ENCODE measurements at regions not wholly inside any gene's neighbourhood (a gene's known extent, or its start where the extent isn't known, plus 50 kb on each side); places are given as distances from the start of the nearest gene placed in this dataset.
A peak's percentile ranks its signal among the peaks of the same experiment; 100 is the strongest.

DNA sequence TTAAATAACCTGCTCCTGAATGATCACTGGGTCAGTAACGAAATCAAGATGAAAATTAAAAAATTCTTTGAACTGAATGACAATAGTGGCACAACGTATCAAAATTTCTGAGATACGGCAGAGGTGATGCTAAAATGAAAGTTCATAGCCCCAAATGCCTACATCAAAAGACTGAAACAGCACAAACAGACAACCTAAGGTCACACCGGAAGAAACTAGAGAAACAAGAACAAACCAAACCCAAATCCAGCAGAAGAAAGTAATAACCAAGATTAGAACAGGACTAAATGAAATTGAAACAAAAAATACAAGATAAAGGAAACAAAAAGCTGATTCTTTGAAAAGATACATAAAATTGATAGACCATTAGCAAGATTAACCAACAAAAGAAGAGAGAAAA is 324.1 kb downstream of the RBM26 start:
- no peak for DNase-seq

DNA sequence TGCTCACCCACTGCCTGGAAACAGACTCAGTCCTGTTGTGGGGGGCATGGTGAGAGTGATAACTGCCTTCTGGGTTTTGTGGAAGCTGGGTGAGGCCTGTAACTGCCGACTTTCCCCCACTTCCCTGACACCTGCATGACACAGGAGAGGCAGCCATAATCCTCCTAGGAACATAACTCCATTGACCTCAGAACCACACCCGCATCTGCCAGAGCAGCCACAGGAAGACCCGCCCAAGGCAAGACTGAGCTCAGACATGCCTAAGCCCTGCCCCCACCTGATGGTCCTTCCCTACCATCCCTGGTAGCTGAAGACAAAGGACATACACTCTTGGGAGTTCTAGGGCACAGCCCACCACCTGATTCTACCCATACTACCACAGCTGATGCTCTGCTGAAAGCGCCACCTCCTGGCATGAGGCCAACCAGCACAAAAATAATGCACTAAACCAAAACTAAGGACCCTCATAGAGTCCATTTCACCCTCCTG is 326.7 kb downstream of the RBM26 start:
- DNase-seq, result no peak

DNA sequence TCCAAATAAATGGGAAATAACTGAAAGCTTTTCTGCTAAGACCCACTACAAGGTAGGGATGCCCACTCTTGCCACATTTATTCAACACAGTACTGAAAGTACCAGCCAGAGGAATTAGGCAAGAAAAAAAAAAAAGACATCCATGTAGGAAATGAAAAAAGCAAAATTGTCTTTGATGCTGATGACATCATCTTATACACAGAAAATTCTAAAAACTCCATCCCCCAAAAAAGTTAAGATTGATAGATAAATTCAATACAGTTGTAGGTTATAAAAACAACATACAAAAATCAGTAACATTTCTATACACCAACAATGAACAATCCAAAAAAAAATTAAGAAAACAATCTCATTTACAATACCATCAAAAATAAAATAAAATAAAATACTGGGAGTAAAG is 330.4 kb downstream of the RBM26 start:
- no peak for DNase-seq

DNA sequence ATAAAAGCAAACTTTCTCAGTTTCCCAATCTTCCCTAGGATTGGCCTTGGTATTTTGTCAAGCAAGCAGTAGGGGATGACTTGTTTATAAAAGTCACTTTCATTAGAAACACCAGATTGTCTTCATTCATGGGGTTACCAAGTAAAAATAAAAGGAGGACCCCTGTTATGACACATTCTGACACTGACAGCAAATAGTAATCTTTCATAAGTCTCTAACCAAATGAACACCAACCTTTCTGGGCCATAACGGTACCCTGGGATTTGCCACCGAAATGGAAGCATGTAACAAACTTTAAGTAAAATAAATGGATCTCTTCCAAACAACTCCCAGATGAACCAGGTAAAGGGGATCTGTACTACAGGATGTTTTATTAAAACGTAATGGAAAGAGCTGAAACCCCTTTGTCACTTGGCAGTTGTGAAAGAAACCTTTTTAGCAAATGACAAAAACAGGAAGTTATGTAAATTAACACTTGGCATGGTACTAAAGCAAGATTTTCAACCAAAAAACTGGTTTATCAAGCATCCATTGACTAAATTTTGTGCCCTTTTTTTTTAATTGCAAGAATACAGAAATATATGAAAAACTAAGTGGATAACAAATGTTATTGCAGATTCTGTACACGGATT is 335.6 kb downstream of the RBM26 start:
- DNase-seq, result no peak

DNA sequence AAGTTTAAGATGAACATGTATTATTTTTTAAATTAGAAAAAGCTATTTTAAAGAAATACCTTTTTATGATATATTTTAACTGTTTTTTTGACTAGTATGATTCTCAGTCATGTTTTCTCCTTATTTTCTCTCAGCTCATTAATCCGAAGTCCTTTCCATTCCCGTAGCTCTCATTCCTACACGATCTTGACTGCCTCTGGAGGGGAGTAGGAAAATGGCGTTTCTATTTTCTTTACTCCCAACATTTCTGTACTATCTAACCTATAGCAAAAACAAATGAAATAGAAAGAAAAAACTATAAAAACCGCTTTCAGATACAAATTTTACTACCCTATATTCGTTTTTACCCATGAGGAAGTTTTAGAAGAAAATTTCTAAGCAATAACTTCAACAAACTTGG is 343.8 kb downstream of the RBM26 start:
- DNase-seq, result no peak

DNA sequence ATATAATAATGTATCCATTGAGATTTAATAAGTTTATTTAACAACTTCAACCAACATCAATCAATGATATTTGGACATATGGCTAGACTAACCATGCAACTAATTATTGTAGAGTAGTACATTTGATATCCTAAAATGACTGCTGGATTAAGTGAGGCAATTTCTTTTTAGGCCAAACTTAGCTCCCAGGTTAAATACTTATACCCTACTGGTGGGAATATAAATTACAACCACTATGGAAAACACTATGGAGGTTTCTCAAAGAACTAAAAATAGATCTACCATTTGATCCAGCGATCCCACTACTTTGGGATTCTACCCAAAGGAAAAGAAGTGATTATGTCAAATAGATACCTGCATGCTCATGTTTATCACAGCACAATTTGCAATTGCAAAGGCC is 345.8 kb downstream of the RBM26 start:
- DNase-seq, result peak in 1 of 2 experiments; percentile 48

DNA sequence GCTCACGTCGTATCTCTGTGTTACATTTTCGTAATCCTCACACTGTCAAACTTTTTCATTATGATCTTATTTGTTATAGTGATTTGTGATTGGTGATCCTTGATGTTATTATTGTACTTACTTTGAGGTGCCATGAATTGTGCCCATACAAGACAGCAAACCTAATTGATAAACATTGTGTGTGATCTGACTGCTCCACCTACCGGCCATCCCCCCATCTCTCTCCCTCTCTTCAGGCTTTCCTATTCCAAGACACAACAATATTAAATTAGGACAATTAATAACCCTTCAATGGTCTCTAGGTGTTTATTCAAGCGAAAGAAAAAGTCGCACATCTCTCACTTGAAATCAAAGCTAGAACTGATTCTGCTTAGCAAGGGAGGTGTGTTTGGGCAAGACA is 349.3 kb downstream of the RBM26 start:
- DNase-seq, result no peak

DNA sequence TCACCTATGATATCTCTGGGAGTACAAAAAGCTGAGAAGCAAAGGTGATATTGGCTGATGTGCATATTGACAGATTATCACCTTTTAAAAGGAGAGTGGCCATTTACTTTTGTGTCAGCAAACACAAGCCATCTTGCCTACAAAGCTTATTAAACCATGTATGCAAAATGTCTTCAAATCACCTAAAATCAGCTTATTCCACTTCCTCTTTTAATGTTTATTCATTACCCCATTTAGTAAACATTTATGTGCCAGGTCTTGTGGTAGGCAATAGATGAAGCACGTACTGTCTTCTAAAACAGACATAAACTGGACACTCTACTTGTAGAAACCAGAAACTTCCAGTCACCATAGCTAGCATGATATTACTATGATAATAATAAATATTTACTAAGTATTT is 354.6 kb downstream of the RBM26 start:
- DNase-seq, result no peak

DNA sequence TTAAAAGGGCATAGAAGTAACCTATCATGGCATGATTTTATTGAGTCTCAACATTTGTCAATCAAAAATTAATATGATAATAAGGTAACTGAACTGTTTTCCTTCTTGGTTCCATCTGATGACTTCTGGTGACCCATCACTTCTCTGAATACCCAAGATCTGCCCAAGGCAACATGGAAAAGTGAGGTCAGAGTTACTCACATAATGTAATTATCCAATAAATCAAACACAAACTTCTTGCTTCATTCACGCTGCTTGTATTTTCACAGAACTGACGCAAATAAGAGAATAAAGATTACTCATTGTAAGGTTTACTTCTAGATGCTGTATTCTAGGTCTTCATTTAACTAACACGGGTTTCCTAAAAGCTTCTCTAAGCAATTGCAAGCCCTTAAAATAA is 361.6 kb downstream of the RBM26 start:
- no peak for DNase-seq

DNA sequence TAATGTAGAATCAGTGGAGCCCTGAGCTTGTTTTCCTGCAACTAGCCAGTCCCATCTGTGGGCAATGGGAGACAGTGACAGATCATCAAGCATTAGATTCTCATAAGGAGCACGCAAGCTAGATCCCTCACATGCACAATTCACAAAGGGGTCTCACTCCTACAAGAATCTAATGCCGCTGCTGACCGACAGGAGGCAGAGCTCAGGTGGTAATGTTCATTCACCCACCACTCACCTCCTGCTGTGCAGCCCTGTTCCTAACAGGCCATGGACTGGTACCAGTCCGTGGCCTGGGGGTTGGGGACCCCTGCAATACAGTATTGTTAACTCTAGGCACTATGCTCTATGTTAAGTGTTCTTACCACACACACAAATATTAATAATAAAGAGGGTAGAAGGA is 362.8 kb downstream of the RBM26 start:
- no peak for DNase-seq

DNA sequence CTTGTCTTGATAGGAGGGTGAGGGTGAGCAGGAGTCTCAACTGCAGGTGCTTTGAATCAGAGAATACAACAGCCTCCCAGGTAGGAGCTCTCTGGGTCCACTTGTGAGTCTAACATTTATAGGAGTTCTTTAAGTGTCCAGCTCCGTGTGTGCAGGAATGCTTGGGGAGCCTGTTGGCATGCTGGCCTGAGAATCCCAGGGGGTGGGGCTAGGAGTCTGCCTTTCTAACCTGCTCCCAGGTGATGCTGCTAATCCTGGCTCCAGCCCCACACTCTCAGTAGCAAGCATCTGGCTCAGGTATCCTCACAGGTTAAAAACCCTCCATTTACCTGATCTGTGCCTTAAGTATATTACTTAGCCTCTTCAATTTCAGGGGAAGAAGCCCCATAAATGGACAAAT is 368.9 kb downstream of the RBM26 start:
- DNase-seq, result no peak

DNA sequence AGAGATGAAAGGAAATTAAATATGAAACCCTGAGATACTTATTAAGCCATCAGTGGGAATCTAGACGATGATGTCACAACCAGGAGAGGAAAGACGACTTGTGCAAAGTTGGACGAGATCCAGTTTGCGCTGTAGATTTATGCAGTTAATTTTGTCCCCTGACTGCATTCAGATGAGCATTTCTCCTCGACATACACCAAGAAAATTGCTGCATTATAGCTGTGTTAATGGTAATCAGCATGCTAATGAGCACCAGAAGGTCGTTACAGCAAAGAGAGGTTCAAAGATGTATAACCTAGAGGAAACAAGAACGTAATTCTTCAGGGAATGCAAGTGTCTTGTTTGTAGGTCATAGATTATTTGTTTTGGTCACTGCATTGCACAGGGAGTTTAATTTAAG is 371.7 kb downstream of the RBM26 start:
- DNase-seq, result no peak

DNA sequence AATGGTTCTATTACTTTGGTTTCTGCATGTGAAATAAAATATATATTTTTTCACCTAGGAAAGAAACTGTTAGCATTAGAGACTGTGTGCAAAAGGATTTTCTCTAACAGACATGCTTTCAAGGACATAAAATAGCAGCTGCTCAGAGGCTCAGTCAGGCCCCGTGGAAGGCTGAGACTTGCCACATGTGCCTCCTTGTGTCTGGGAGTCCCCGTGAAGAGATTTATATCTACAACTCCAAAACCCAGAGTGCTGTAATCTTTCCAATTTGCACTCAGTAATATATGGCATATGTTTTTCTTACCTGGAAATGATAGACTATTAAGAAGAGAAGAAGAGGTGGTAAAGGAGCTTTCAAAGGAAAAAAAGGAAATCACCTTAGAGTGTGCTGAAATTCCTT is 371.6 kb upstream of the OBI1 start:
- DNase-seq, result peak in 1 of 2 experiments; percentile 59

DNA sequence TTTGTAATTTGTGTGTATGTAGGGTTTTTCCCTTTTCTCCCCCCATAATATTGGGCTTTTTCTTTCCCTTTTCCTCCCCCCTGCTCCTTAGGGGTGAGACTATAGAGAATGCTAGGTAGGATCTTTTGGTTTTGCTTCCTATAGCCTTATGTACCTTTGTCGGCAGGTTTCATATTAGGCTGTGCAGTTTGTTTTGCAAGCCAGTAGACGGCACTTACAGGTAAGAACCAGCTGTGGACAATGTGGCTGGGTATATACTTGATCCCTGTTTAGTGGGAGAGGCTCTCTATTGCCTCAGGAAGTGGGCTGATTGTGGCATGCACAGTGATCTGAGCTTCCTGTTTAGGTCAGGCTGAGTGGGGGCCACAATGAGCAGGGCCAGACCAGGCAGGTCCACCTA is 359.2 kb upstream of the OBI1 start:
- no peak for DNase-seq

DNA sequence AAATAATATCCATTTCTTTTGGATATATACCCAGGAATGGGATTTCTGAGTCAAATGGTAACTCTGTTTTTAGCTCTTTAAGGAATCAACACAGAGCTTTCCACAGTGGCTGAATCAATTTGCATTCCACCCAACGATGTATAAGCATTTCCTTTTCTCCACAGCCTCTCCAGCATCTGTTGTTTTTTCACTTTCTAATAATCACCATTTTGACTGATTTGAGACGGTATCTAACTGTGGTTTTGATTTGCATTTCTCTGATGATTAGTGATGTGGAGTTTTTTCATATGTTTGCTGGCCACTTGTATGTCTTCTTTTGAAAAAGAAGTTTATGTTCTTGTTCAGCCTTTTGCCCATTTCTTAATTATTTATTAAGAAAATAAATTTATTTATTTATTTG is 352.2 kb upstream of the OBI1 start:
- DNase-seq, result no peak

DNA sequence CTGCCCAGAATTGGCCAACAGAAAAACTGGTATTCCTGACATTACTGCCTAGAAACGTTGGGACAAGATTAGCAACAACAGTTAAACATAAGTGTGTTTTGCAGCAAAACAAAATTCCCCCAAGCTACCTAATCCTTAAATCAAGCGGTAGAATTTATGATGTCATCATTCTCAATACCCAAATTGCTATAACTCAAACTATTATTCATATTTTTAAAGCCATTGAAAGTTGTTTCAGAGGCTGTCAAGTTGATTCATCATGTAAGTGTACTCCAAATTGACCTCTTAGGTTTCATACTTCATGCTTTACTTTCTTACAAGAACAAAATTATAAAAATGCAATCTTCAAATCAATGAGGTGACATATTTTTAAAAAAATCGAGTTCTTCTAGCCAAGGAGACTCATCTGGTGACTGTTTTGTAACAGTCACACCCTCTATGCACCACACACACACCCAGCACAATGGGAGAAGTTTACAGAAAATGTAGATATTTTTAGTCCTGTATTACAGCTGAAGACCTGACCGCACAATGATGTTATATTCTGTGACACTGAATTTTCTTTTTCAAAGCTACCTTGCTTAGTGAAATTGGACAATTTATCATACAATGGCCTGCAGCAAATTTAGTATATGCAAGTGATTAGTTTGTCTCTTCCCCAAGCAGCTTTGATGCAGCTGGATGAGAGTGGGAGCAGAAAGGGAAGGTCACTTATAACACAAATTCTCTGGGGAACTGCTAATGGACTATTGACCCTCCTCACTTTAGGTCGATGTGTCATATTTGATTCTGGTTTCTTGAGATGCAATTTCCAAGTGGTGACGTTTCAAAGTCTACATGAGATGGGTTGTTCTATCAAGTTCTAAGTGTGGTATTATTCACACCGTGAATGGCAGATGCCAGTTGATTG is 345.3 kb upstream of the OBI1 start:
- DNase-seq, result no peak

DNA sequence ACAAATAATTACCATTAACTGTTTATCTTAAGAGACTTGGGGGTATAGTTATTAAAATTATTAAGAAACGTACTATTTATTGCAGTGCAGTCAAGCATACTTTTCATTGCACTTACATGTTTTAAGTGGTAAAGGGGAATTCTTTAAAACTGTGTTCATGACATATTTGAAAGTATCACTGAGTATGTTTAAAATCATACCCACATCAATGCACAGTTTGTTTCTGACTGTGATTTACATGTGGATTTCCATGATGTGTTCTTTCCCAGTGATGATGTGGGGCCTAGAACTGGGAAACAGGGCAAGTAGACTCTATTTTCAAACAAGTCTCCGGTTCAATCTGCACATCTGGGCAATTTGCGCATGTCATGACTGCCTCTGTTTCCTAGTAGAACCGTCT is 340.5 kb upstream of the OBI1 start:
- DNase-seq, result no peak

DNA sequence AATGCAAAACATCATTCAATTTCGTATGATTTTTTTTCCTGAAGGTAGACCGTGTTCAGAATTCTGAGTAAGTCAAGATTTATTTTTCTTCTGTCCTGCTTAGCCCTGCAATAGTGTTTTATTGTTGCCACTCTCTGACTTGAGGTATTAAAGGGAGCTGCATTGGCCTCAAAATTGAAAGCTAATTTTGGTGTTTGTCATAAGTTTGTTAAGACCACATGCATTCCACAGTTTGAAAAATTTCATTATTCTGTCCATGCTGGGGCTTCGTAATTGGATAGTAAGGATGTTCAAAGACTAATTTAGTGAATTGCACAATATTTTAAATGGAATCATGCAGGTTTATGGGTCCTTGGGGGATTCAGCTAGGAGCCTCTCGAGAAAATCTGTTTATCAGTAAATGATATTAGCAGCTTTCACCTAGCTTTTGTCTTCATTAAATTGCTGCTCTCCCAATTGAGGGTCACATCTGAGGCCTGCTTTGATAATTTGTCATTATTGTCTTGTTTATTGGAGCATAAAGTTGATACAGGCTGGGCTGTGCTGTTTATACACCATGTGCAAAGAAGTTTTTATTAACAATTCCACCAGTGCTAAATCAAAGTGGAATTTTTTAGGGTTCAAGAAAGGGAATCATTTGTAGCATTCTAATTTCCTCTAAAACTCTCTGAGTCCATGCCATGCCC is 339.8 kb upstream of the OBI1 start:
- DNase-seq, result peak in 1 of 2 experiments; percentile 34

DNA sequence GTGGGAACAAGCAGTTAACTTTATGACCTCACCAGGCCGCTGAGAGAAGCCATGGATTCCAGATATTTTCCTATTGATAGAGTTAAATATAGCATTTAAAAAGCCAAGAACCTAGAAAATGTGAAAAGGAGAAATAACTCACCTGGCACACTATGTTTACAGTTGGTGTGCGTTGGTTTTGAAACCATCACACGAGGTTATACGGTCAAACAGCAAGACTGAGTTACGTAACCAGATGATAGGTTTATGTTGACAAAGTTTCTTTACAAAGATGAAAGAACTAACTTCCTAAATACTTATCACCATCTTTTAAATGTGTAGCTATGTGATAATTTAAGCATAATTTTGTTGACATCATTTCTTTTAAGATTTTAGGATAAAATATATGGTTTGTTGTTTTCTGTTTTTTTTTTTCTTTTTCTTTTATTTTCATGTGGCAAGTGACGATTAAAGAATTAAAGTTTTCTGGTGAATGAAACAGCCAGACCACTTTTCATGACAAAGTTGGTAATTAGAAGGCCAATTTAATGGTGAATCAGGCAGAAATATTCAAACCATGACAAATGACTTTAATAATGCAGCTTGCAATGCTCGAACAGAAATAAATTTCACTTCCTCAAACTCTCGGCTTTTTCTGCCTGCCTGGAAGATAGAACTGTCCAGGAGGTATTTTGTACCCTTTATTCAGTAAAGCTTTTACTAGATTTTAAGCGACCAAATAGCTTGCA is 339.1 kb upstream of the OBI1 start:
- no peak for DNase-seq

DNA sequence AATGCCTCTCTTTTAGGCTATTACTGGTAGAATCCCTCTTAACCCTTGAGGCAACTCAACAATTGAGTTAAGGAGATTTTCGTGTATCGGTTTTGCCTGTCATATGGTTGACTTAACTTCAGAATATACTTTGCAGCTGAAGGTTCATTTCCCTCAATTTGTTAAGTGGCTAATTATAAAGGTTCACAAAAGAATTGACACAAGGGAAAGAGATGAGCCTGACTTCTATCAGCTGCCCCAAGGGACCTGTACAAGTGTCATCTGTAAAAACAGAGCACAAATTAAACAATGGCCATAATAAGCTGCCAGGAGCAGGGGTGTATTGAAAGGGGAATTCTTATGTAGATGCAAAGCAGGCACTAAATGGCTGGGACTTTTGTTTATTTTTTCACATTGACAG is 334.8 kb upstream of the OBI1 start:
- peak; percentile 74 to 88 for DNase-seq

DNA sequence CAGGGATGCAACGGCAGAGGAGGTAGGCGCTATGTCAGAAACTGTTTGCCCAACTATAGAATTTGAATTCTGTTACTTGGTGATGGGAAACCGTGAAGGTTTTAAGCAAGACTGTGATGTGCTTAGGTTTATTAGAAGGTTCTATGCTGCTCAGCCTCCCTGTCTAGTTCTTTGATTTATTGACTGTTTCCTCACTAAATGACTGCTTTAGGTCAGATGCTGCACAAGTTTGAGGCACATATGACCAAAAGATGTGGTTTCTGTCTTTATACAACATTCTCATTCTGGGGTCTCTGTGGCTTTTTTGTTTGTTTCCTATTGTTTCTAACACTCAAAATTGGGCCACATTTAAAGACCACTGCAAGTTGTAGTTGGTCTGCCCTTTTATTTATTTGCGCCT is 323.0 kb upstream of the OBI1 start:
- no peak for DNase-seq

DNA sequence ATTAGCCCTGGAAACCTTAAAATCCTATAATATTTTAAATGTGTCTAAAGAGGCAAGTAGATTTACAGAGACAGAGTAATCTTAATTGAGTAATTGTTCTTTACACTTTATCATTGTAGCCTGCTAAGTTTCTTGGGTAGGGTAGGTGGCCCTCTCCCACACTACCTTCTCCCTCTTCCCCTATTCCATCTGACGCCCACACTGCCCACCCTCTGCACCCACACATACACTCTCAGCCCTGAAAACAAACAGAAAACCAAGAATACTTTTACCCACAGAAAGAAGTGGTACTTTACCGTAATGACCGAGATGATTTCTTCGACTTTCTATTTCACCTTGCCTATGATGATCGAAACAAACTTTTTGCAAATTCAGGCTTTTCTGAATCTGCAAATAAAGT is 320.4 kb upstream of the OBI1 start:
- no peak for DNase-seq

DNA sequence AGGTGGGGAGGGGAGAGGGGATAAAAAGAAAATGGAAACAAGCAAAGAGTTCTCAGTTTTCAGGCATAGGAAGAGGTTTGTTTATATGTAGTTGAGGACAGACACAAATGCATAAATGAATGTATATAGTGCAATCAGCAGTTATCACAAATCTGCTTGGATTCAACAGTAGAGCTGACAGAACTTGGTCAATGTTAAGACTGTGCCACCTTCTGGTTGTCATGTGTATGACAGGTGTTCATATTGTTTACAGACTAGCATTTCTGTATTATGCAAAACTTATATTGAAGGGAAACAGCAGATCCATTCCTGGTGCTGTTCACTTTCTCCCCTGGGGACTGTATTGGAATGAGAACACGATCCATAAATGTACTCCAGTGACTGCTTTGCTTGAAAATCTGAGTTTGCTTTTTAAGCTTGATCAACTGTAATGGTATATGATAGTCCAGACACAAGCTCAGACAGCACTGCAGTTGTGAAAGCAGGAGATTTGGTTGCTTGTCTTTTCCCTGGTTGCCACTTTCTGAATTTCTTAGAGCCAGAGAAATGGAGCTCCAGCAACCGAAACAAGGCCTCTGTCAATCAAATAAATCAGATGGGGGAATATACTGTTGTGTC is 319.5 kb upstream of the OBI1 start:
- DNase-seq, result peak; percentile 33 to 58
